GM18511 (cell line): ENCODE measurements at regions not wholly inside any gene's neighbourhood (a gene's known extent, or its start where the extent isn't known, plus 50 kb on each side); places are given as distances from the start of the nearest gene placed in this dataset.

Experiments used
- ATAC-seq: cut with Tn5 transposase; IDR thresholded peaks from one replicate; pipeline ENCODE4 v1.9.1; 2021; ENCODE audit warnings: mild to moderate bottlenecking, moderate library complexity; ENCODE audit not compliant: unreplicated experiment

- ATAC-seq: no peak
Observed at GRCh38 chr1:172946814-172947507, 103.8 kb downstream of the TNFSF18 start.

- ATAC-seq: no peak
Observed at GRCh38 chr1:172948457-172948856, 102.3 kb downstream of the TNFSF18 start.

- ATAC-seq: no peak
Observed at GRCh38 chr1:172949096-172949495, 101.6 kb downstream of the TNFSF18 start.

- no peak for ATAC-seq
Observed at GRCh38 chr1:172950528-172950927, 100.2 kb downstream of the TNFSF18 start.

GRCh38 chr1:172951730-172952365 lies 98.9 kb downstream of the TNFSF18 start:
- no peak for ATAC-seq

GRCh38 chr1:172952516-172952915 lies 98.2 kb downstream of the TNFSF18 start:
- ATAC-seq: no peak

GRCh38 chr1:172954476-172955150 lies 96.1 kb downstream of the TNFSF18 start:
- ATAC-seq: no peak

GRCh38 chr1:172955161-172955815 lies 95.5 kb downstream of the TNFSF18 start:
- ATAC-seq: no peak

GRCh38 chr1:172956871-172957270 lies 93.9 kb downstream of the TNFSF18 start:
- no peak for ATAC-seq

- no peak for ATAC-seq
Observed at GRCh38 chr1:172957491-172957890, 93.2 kb downstream of the TNFSF18 start.

GRCh38 chr1:172959571-172959970 lies 91.2 kb downstream of the TNFSF18 start:
- ATAC-seq: no peak

GRCh38 chr1:172960019-172960418 lies 90.7 kb downstream of the TNFSF18 start:
- no peak for ATAC-seq

GRCh38 chr1:172960454-172961208 lies 90.1 kb downstream of the TNFSF18 start:
- no peak for ATAC-seq

- ATAC-seq: no peak
Observed at GRCh38 chr1:172964864-172965263, 85.9 kb downstream of the TNFSF18 start.

- no peak for ATAC-seq
Observed at GRCh38 chr1:172966844-172967540, 83.7 kb downstream of the TNFSF18 start.

- no peak for ATAC-seq
Observed at GRCh38 chr1:172967936-172968335, 82.8 kb downstream of the TNFSF18 start.

GRCh38 chr1:172969611-172970010 lies 81.1 kb downstream of the TNFSF18 start:
- no peak for ATAC-seq

GRCh38 chr1:172970186-172970585 lies 80.6 kb downstream of the TNFSF18 start:
- no peak for ATAC-seq

- no peak for ATAC-seq
Observed at GRCh38 chr1:172971241-172971640, 79.5 kb downstream of the TNFSF18 start.

GRCh38 chr1:172972258-172972657 lies 78.5 kb downstream of the TNFSF18 start:
- no peak for ATAC-seq
